ENCODE measurements at regions not wholly inside any gene's neighbourhood (a gene's known extent, or its start where the extent isn't known, plus 50 kb on each side); places are given as distances from the start of the nearest gene placed in this dataset.

DNA sequence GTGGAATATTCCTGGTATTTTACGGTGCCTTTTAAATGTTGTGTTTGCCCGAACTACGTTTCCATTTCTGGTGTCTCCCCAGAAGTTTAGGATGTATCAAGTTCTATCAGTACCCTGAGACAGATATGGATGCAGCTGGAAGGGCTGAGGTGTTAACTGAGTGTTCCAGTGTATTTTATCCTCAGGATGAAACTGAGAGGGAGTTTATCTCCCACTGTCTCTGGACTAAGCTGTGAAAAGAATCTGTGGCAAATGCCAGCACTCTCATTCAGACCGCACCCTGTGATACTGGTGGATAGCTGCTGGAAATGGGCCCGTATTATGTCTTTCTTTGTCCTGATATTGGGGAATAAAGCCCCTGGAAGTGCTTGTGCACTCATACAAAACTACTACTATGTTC, 887.2 kb upstream of the TYRP1 start:
- Histone ChIP-seq H3K79me2 (ENCODE audit: insufficient read depth) (no peaks in the 10 kb centered on the region), H3K9me3 (ENCODE audit: low read depth) (no peaks in the 10 kb centered on the region), H3F3A (ENCODE audit: insufficient read depth) (no peaks in the 10 kb centered on the region), H3K27ac (no peak overlapping the region), H3K4me2 (ENCODE audit: unreplicated experiment) (no peak overlapping the region), H3K9ac (no peak overlapping the region), H3K36me3 (ENCODE audit: low read depth) (no peaks in the 10 kb centered on the region), H3K9me2 (ENCODE audit: insufficient read depth) (no peaks in the 10 kb centered on the region), H3K27me3 (replicated peaks; ENCODE audit: insufficient read depth) (no peaks in the 10 kb centered on the region), H3K4me3 (no peak overlapping the region), H2AFZ (no peak overlapping the region), H4K20me1 (ENCODE audit: insufficient read depth) (no peaks in the 10 kb centered on the region), H3K4me1 (ENCODE audit: insufficient read depth) (no peaks in the 10 kb centered on the region)
- in situ Hi-C loops (cut with MboI): no loop called here
- no peak for DNase-seq
- WGBS, 2 experiments (ENCODE audit: low coverage in 1 of 2, low lambda C conversion rate in 2 of 2, missing lambda C conversion rate in 2 of 2): 40% methylated on average over 5 of the region's 5 CpGs
- no peak for TF ChIP-seq EZH2phosphoT487 (IDR thresholded peaks at IDR 0.05; ENCODE audit: insufficient read depth, low read depth)
- no peak for TF ChIP-seq EZH2 (IDR thresholded peaks at IDR 0.05; ENCODE audit: insufficient read depth, poor library complexity, severe bottlenecking)

- TF ChIP-seq EZH2phosphoT487 (IDR thresholded peaks at IDR 0.05; ENCODE audit: insufficient read depth, low read depth): no peak
- TF ChIP-seq EZH2 (IDR thresholded peaks at IDR 0.05; ENCODE audit: insufficient read depth, poor library complexity, severe bottlenecking): no peak
- Histone ChIP-seq H3K9me3 (ENCODE audit: low read depth) (no peaks in the 10 kb centered on the region), H4K20me1 (ENCODE audit: insufficient read depth) (no peaks in the 10 kb centered on the region), H3K27ac (no peak overlapping the region), H3K79me2 (ENCODE audit: insufficient read depth) (no peaks in the 10 kb centered on the region), H3K4me3 (no peak overlapping the region), H3K36me3 (ENCODE audit: low read depth) (no peaks in the 10 kb centered on the region), H3K4me2 (ENCODE audit: unreplicated experiment) (no peak overlapping the region), H2AFZ (no peak overlapping the region), H3K27me3 (replicated peaks; ENCODE audit: insufficient read depth) (no peaks in the 10 kb centered on the region), H3K4me1 (ENCODE audit: insufficient read depth) (no peaks in the 10 kb centered on the region), H3K9ac (no peak overlapping the region), H3F3A (ENCODE audit: insufficient read depth) (no peaks in the 10 kb centered on the region), H3K9me2 (ENCODE audit: insufficient read depth) (no peaks in the 10 kb centered on the region)
- DNase-seq: no peak
- in situ Hi-C loops (cut with MboI): no loop called here
- 17 to 20% methylated on average over 7 of the region's 7 CpGs for WGBS, 2 experiments (ENCODE audit: low coverage in 1 of 2, low lambda C conversion rate in 2 of 2, missing lambda C conversion rate in 2 of 2)
Measured at GRCh38 chr9:11821306-11821975, 871.7 kb upstream of the TYRP1 start.

- no peaks in the 10 kb centered on the region for H3K9me3 ChIP-seq (ENCODE audit: low read depth)
- H3K4me2 ChIP-seq (ENCODE audit: unreplicated experiment): no peak overlapping the region
- no peaks in the 10 kb centered on the region for H3K79me2 ChIP-seq (ENCODE audit: insufficient read depth)
- H4K20me1 ChIP-seq (ENCODE audit: insufficient read depth): no peaks in the 10 kb centered on the region
- H2AFZ ChIP-seq: no peak overlapping the region
- no peak overlapping the region for H3K27ac ChIP-seq
- no peaks in the 10 kb centered on the region for H3K9me2 ChIP-seq (ENCODE audit: insufficient read depth)
- TF ChIP-seq EZH2phosphoT487 (IDR thresholded peaks at IDR 0.05; ENCODE audit: insufficient read depth, low read depth) (no peak), EZH2 (IDR thresholded peaks at IDR 0.05; ENCODE audit: insufficient read depth, poor library complexity, severe bottlenecking) (no peak)
- H3K27me3 ChIP-seq (replicated peaks; ENCODE audit: insufficient read depth): no peaks in the 10 kb centered on the region
- WGBS, 2 experiments (ENCODE audit: low coverage in 1 of 2, low lambda C conversion rate in 2 of 2, missing lambda C conversion rate in 2 of 2): 34 to 36% methylated on average over 3 of the region's 3 CpGs
- H3F3A ChIP-seq (ENCODE audit: insufficient read depth): no peaks in the 10 kb centered on the region
- H3K4me1 ChIP-seq (ENCODE audit: insufficient read depth): no peaks in the 10 kb centered on the region
- in situ Hi-C loops (cut with MboI): no loop called here
- H3K36me3 ChIP-seq (ENCODE audit: low read depth): no peaks in the 10 kb centered on the region
- H3K9ac ChIP-seq: no peak overlapping the region
- no peak for DNase-seq
- no peak overlapping the region for H3K4me3 ChIP-seq
Measured at GRCh38 chr9:11828201-11828600, 865.0 kb upstream of the TYRP1 start.

GRCh38 chr9:11833056-11833455, 860.1 kb upstream of the TYRP1 start:
- TF ChIP-seq EZH2 (IDR thresholded peaks at IDR 0.05; ENCODE audit: insufficient read depth, poor library complexity, severe bottlenecking) (no peak), EZH2phosphoT487 (IDR thresholded peaks at IDR 0.05; ENCODE audit: insufficient read depth, low read depth) (no peak)
- Histone ChIP-seq H3K27me3 (replicated peaks; ENCODE audit: insufficient read depth) (no peaks in the 10 kb centered on the region), H4K20me1 (ENCODE audit: insufficient read depth) (no peaks in the 10 kb centered on the region), H3K36me3 (ENCODE audit: low read depth) (no peaks in the 10 kb centered on the region), H3K9ac (no peak overlapping the region), H3K4me1 (ENCODE audit: insufficient read depth) (no peaks in the 10 kb centered on the region), H3K4me2 (ENCODE audit: unreplicated experiment) (no peak overlapping the region), H3K4me3 (no peak overlapping the region), H3K9me3 (ENCODE audit: low read depth) (no peaks in the 10 kb centered on the region), H2AFZ (no peak overlapping the region), H3K27ac (no peak overlapping the region), H3F3A (ENCODE audit: insufficient read depth) (no peaks in the 10 kb centered on the region), H3K9me2 (ENCODE audit: insufficient read depth) (0 out of 2 replicates have a peak, but pooled peaks cover 4% of the 10 kb centered on the region), H3K79me2 (ENCODE audit: insufficient read depth) (no peaks in the 10 kb centered on the region)
- WGBS, 2 experiments (ENCODE audit: low coverage in 1 of 2, low lambda C conversion rate in 2 of 2, missing lambda C conversion rate in 2 of 2): 0 to 3% methylated on average over 2 of the region's 2 CpGs
- in situ Hi-C loops (cut with MboI): no loop called here
- no peak for DNase-seq

Measured in GM23248 (cell line).